ENCODE measurements at regions not wholly inside any gene's neighbourhood (a gene's known extent, or its start where the extent isn't known, plus 50 kb on each side); places are given as distances from the start of the nearest gene placed in this dataset. TPM values are rescaled to one million over a fixed set of nuclear protein-coding genes. Genes with fewer than 3 reads are reported as not detected.

DNA sequence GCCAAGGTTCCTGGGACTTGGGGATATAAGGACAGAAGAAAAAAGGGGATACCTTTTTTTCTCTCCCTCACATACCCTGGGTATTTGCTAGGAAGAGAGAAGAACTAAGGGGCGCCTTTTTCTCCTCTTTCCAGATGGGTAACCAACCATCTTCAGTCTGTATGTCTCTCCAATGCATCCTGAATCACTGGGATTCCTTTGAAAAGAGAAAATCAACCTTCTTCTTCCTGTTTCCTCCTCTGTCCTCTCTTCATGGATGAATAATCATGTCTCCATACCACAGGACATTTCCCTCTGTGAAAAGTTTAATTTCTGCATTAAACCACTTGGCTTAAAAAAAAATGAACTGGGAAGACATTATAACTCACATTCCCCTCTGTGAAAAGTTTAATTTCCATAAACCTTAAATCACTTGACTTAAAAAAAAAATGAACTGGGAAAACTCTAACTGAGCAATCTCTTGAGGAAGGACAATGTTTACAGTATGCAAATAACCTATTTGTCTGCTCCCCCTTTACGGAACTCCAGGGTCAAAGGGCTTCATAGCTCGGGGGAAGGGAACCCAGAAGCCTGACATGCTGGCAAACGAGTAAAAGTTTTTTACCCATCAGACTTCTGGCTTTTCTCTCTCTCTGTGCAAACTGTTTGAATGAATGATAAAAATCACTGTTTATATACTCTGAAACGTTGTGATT, 56.7 kb upstream of the FAM98A start:
- Mint-ChIP-seq H3K4me3 (ENCODE audit: unreplicated experiment) (no peak overlapping the region), H3K27me3 (ENCODE audit: unreplicated experiment) (no peaks in the 10 kb centered on the region), H3K9me3 (ENCODE audit: unreplicated experiment) (peaks cover 16% of the 10 kb centered on the region), H3K27ac (ENCODE audit: unreplicated experiment) (no peak overlapping the region), H3K36me3 (ENCODE audit: low read depth, unreplicated experiment) (peaks cover 28% of the 10 kb centered on the region), H3K4me1 (ENCODE audit: unreplicated experiment) (peaks cover 5% of the 10 kb centered on the region)
- no peak for DNase-seq (ENCODE audit: low spot score)
- TF ChIP-seq CTCF (IDR thresholded peaks at IDR 0.05; ENCODE audit: unreplicated experiment) = no peak

GRCh38 chr2:33652830-33653229, 53.7 kb upstream of the FAM98A start:
- Mint-ChIP-seq H3K36me3 (ENCODE audit: low read depth, unreplicated experiment) (peaks cover 23% of the 10 kb centered on the region), H3K9me3 (ENCODE audit: unreplicated experiment) (peaks cover 8% of the 10 kb centered on the region), H3K4me3 (ENCODE audit: unreplicated experiment) (no peak overlapping the region), H3K4me1 (ENCODE audit: unreplicated experiment) (peaks cover 11% of the 10 kb centered on the region), H3K27me3 (ENCODE audit: unreplicated experiment) (no peaks in the 10 kb centered on the region), H3K27ac (ENCODE audit: unreplicated experiment) (no peak overlapping the region)
- no peak for DNase-seq (ENCODE audit: low spot score)
- no peak for TF ChIP-seq CTCF (IDR thresholded peaks at IDR 0.05; ENCODE audit: unreplicated experiment)

GRCh38 chr2:33650171-33650570, 51.1 kb upstream of the FAM98A start:
- H3K27ac Mint-ChIP-seq (ENCODE audit: unreplicated experiment) = no peak overlapping the region
- peaks cover 11% of the 10 kb centered on the region for H3K4me1 Mint-ChIP-seq (ENCODE audit: unreplicated experiment)

More at GRCh38 chr2:33650171-33650570, 51.1 kb upstream of the FAM98A start:
- no peaks in the 10 kb centered on the region for H3K27me3 Mint-ChIP-seq (ENCODE audit: unreplicated experiment)
- H3K9me3 Mint-ChIP-seq (ENCODE audit: unreplicated experiment) = peaks cover 8% of the 10 kb centered on the region
- no peak for TF ChIP-seq CTCF (IDR thresholded peaks at IDR 0.05; ENCODE audit: unreplicated experiment)
- H3K4me3 Mint-ChIP-seq (ENCODE audit: unreplicated experiment) = no peak overlapping the region
- H3K36me3 Mint-ChIP-seq (ENCODE audit: low read depth, unreplicated experiment) = peaks cover 13% of the 10 kb centered on the region
- no peak for DNase-seq (ENCODE audit: low spot score)

Small RNAs in the stretch of these regions (microRNA-seq; reads per million reads assigned to microRNA genes)
- gene MIR548AD (ENCODE audit: unreplicated experiment) = not detected
